Endothelial cell of umbilical vein (primary cell): ENCODE measurements at regions not wholly inside any gene's neighbourhood (a gene's known extent, or its start where the extent isn't known, plus 50 kb on each side); places are given as distances from the start of the nearest gene placed in this dataset.

Source experiments
- BruUV-seq: library from RNA; stranded (reverse); fragments of 400-500 nt; replicated peaks from 2 replicates; lab custom pipeline; 2021; lab: Mats Ljungman, UMichigan
- CTCF ChIA-PET: fragments of 300-600, 350-600 bp; sonication (Branson Sonifier 250); formaldehyde crosslinking; loops from one replicate; lab custom pipeline; 2021; ENCODE audit warnings: antibody characterized with exemption, inconsistent platforms; lab: Charles Lee
- POLR2A ChIA-PET: fragments of 300-600, 350-600 bp; sonication (Branson Sonifier 250); formaldehyde crosslinking; loops from one replicate; lab custom pipeline; 2021; ENCODE audit warnings: antibody characterized with exemption, inconsistent platforms; lab: Charles Lee
- DNase-seq: peaks from one replicate; pipeline ENCODE4 v3.0.0-alpha.2; 2011; ENCODE audit warnings: low read depth, low spot score
- FAIRE-seq: peaks from 2 replicates; lab custom pipeline; 2011; peaks lifted over from hg19 to GRCh38; lab: Jason Lieb, UNC
- H2AFZ ChIP-seq: 2 replicates; pipeline ENCODE4 v1.6.0; 2012; ENCODE audit warnings: low read depth, low read length, control low read depth, inconsistent platforms
- H3K27ac ChIP-seq: 2 replicates; pipeline ENCODE4 v1.5.1; 2011; ENCODE audit warnings: low read depth, mild to moderate bottlenecking, control low read depth, low read length, moderate library complexity; ENCODE audit not compliant: insufficient read depth
- H3K27me3 ChIP-seq, 2 experiments: 2 replicates each; pipeline versions ENCODE4 v1.6.0 to v1.6.1; 2011; ENCODE audit warnings: low read length in 2 of 2, mixed read lengths in 1 of 2; ENCODE audit not compliant: control insufficient read depth in 2 of 2, insufficient read depth in 2 of 2
- H3K36me3 ChIP-seq, 2 experiments: 2 replicates in 1 of 2; 3 replicates in 1 of 2; pipeline ENCODE4 v1.5.1; 2011; ENCODE audit warnings: low read length in 2 of 2, mild to moderate bottlenecking in 1 of 2, moderate library complexity in 1 of 2; ENCODE audit not compliant: control insufficient read depth in 2 of 2, insufficient read depth in 2 of 2; ENCODE audit errors: extremely low read depth in 1 of 2
- H3K4me1 ChIP-seq: 3 replicates; pipeline ENCODE4 v1.5.1; 2011; ENCODE audit warnings: mild to moderate bottlenecking, low read length; ENCODE audit not compliant: control insufficient read depth, insufficient read depth; ENCODE audit errors: extremely low read depth
- H3K4me2 ChIP-seq: 2 replicates; pipeline ENCODE4 v1.6.1; 2011; ENCODE audit warnings: low read length, control low read depth, mixed read lengths; ENCODE audit not compliant: insufficient read depth
- H3K4me3 ChIP-seq, 3 experiments: fragments of 200-600 bp in 1 of 3; sonication (generic), shearing (Covaris generic) in 1 of 3; replicated peaks in 1 of 3; 2 replicates each; pipeline ENCODE4 v1.5.1; 2011 to 2016; ENCODE audit warnings: control low read depth in 3 of 3, low read length in 3 of 3, mild to moderate bottlenecking in 2 of 3, inconsistent platforms in 1 of 3, low read depth in 1 of 3, moderate library complexity in 1 of 3; ENCODE audit not compliant: insufficient read depth in 1 of 3
- H3K79me2 ChIP-seq: 2 replicates; pipeline ENCODE4 v1.6.0; 2012; ENCODE audit warnings: low read length, inconsistent platforms; ENCODE audit not compliant: control insufficient read depth, insufficient read depth
- H3K9ac ChIP-seq: replicated peaks from 2 replicates; pipeline ENCODE3; 2011; ENCODE audit warnings: low read length, control low read depth; ENCODE audit not compliant: insufficient read depth; ENCODE audit errors: extremely low read depth
- H3K9me1 ChIP-seq: replicated peaks from 3 replicates; pipeline ENCODE4 v1.6.0; 2011; ENCODE audit warnings: mild to moderate bottlenecking, low read length; ENCODE audit not compliant: control insufficient read depth, insufficient read depth; ENCODE audit errors: extremely low read depth
- H3K9me3 ChIP-seq: replicated peaks from 2 replicates; pipeline ENCODE4 v1.5.1; 2012; ENCODE audit warnings: low read length, inconsistent platforms; ENCODE audit not compliant: control insufficient read depth, insufficient read depth
- H4K20me1 ChIP-seq: replicated peaks from 2 replicates; pipeline ENCODE3; 2011; ENCODE audit warnings: mild to moderate bottlenecking, low read length; ENCODE audit not compliant: control insufficient read depth, insufficient read depth; ENCODE audit errors: extremely low read depth
- EZH2 ChIP-seq: IDR thresholded peaks from 2 replicates; pipeline ENCODE4 v1.6.1; 2012; ENCODE audit warnings: borderline replicate concordance, low read depth, mild to moderate bottlenecking, moderate library complexity, low read length, inconsistent platforms; ENCODE audit not compliant: severe bottlenecking
- FOS ChIP-seq: IDR thresholded peaks from 2 replicates; pipeline ENCODE4 v1.6.1; 2011; ENCODE audit warnings: mild to moderate bottlenecking, low read length, moderate library complexity, borderline replicate concordance; ENCODE audit not compliant: insufficient read depth
- GATA2 ChIP-seq: IDR thresholded peaks from 2 replicates; pipeline ENCODE4 v1.7.0; 2011; ENCODE audit warnings: low read depth, mild to moderate bottlenecking, moderate library complexity, mixed read lengths, low read length; ENCODE audit not compliant: insufficient read length, insufficient read depth
- MAX ChIP-seq: IDR thresholded peaks from 2 replicates; pipeline ENCODE4 v1.6.1; 2011; ENCODE audit not compliant: insufficient read depth, insufficient read length
- MYC ChIP-seq: IDR thresholded peaks from one replicate; pipeline ENCODE4 v1.6.1; 2011; ENCODE audit warnings: mild to moderate bottlenecking, low read depth, low read length
- POLR2A ChIP-seq: IDR thresholded peaks from 2 replicates; pipeline ENCODE4 v1.6.1; 2012; ENCODE audit warnings: low read depth, mild to moderate bottlenecking, control low read depth, low read length
- dilution Hi-C: fragments of 300-500 bp; cut with MboI; formaldehyde crosslinking; loops from one replicate; pipeline ENCODE4 v1.15.0; 2019; ENCODE audit warnings: low sequenced_read_pairs; ENCODE audit not compliant: extremely low pct_ligation_motif_present
- intact Hi-C: fragments of 100-400 bp; cut with micrococcal nuclease; formaldehyde crosslinking; loops from one replicate; pipeline ENCODE4 v1.10.0; 2022
- TF ChIP-seq, protein P1 (sequence below), 2 donors: IDR thresholded peaks; 1 replicate in 1 of 2; 2 replicates in 1 of 2; pipeline ENCODE4 v1.5.1; 2011; ENCODE audit warnings: low read length in 2 of 2, mild to moderate bottlenecking in 2 of 2, moderate library complexity in 2 of 2, control low read depth in 1 of 2, inconsistent platforms in 1 of 2, low read depth in 1 of 2; ENCODE audit not compliant: insufficient read depth in 1 of 2; ENCODE audit errors: extremely low read depth in 1 of 2

GRCh38 chr3:84307339-84307738, 651.5 kb upstream of the CADM2 start:
- no TSS peak for BruUV-seq
- TF ChIP-seq FOS (no peak), POLR2A (no peak), MYC (no peak), EZH2 (no peak), GATA2 (no peak), MAX (no peak)
- TF ChIP-seq, protein P1, sequence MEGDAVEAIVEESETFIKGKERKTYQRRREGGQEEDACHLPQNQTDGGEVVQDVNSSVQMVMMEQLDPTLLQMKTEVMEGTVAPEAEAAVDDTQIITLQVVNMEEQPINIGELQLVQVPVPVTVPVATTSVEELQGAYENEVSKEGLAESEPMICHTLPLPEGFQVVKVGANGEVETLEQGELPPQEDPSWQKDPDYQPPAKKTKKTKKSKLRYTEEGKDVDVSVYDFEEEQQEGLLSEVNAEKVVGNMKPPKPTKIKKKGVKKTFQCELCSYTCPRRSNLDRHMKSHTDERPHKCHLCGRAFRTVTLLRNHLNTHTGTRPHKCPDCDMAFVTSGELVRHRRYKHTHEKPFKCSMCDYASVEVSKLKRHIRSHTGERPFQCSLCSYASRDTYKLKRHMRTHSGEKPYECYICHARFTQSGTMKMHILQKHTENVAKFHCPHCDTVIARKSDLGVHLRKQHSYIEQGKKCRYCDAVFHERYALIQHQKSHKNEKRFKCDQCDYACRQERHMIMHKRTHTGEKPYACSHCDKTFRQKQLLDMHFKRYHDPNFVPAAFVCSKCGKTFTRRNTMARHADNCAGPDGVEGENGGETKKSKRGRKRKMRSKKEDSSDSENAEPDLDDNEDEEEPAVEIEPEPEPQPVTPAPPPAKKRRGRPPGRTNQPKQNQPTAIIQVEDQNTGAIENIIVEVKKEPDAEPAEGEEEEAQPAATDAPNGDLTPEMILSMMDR (IDR thresholded peaks at IDR 0.05; ENCODE audit: extremely low read depth in 1 of 2, insufficient read depth in 1 of 2, low read depth in 1 of 2, low read length in 2 of 2) = no peak
- dilution Hi-C loops (no loop called here), intact Hi-C loops (no loop called here)
- H3K4me1 ChIP-seq = no peaks in the 10 kb centered on the region
- no peak overlapping the region for H3K27ac ChIP-seq
- H3K36me3 ChIP-seq = no peaks in the 10 kb centered on the region
- no peak overlapping the region for H3K4me3 ChIP-seq
- DNase-seq = no peak
- H3K9me1 ChIP-seq = no peaks in the 10 kb centered on the region
- H3K9ac ChIP-seq = no peak overlapping the region
- no peak overlapping the region for H3K4me2 ChIP-seq
- FAIRE-seq = no peak
- no peaks in the 10 kb centered on the region for H3K9me3 ChIP-seq
- ChIA-PET CTCF (no interaction called here), POLR2A (no interaction called here)
- no peaks in the 10 kb centered on the region for H3K27me3 ChIP-seq
- H4K20me1 ChIP-seq = no peaks in the 10 kb centered on the region
- no peak overlapping the region for H2AFZ ChIP-seq
- no peaks in the 10 kb centered on the region for H3K79me2 ChIP-seq
